Stimulated activated CD4-positive, alpha-beta T cell treated with anti-CD3 and anti-CD28 coated beads, Interleukin-2, amount 100 ng/mL, for 4 hours (primary cell): ENCODE measurements at regions not wholly inside any gene's neighbourhood (a gene's known extent, or its start where the extent isn't known, plus 50 kb on each side); places are given as distances from the start of the nearest gene placed in this dataset.
"Not testable (repeated sequence)": the region's sequence is repeated elsewhere in the genome, so short reads cannot be mapped to it uniquely, and the experiment has no call there.

ENCODE experiments used
- DNase-seq: peaks from one replicate; pipeline ENCODE4 v3.0.0-alpha.2; 2020; ENCODE audit warnings: low read depth

- DNase-seq = no peak
Measured at GRCh38 chr1:43042773-43043457, 84.2 kb upstream of the SLC2A1 start.

DNA sequence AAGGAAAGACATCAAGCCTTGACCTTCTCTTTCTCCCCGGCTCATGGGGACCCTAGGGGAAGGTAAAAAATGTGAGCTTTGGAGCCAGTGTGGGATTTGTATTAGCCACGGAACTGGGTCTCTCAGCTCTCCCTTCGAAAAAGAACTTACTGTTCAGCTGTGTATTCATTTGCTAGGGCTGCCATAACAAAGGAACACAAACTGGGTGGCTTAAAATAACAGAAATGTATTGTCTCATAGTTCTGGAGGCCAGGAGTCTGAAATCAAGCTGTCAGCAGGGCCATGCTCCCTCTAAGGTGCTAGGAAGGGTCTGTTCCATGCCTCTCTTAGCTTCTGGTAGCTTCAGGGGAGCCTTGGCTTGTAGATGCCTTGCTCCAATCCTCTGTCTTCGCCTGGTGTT is 83.5 kb upstream of the SLC2A1 start:
- DNase-seq = no peak

GRCh38 chr1:43041591-43041990 is 82.9 kb upstream of the SLC2A1 start:
- no peak for DNase-seq

- DNase-seq = no peak
Measured at GRCh38 chr1:43039228-43040055, 80.8 kb upstream of the SLC2A1 start.

- DNase-seq = no peak
Measured at GRCh38 chr1:43038232-43038935, 79.7 kb upstream of the SLC2A1 start.

GRCh38 chr1:43037466-43037865 is 78.8 kb upstream of the SLC2A1 start:
- no peak for DNase-seq

GRCh38 chr1:43036932-43037331 is 78.3 kb upstream of the SLC2A1 start:
- DNase-seq = no peak

GRCh38 chr1:43035821-43036741 is 77.4 kb upstream of the SLC2A1 start:
- no peak for DNase-seq

DNA sequence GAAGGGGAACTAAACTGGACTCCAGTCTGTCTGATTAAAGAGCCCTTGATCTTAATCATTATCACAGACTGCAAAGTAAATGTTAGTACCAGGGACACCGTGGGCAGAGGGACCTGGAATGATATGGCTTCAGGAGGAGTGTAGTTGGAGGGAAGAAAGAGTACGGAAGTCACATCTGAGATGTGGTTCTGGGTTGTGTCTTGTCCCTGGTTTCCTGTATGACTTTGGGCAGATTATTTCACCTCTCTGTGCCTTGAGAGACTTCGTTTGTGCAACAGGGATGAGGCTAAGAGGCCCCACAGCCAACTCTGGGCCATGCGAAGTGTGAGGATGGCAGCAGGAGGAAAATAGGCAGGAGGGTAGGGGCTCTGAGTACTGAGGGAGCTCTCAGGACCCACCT is 76.1 kb upstream of the SLC2A1 start:
- DNase-seq = no peak

DNA sequence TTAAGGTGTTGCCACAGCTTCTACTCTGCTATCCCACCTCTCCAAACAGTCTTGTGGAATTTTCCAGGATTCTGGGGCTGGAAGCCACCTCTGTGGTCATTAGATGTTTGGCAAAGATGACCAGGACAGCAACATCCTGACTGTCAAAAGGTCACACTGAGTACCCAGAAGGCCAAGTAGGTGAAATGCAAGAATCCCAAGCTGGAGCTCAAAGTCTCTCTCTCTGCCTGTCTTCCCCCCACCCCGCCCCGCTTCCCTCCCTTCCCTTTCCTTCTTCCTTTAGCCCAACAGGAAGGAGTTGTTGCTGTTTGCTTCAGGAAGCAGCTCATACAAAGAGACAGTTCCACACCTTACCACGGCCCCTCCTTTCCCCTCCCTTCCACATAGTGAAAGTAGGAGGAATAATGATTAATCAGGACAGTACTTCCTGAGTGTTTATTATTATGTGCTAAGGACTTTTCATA is 75.6 kb upstream of the SLC2A1 start:
- no peak for DNase-seq

- no peak for DNase-seq
Measured at GRCh38 chr1:43031316-43032203, 72.9 kb upstream of the SLC2A1 start.

- no peak for DNase-seq
Measured at GRCh38 chr1:43024905-43025304, 66.2 kb upstream of the SLC2A1 start.

DNA sequence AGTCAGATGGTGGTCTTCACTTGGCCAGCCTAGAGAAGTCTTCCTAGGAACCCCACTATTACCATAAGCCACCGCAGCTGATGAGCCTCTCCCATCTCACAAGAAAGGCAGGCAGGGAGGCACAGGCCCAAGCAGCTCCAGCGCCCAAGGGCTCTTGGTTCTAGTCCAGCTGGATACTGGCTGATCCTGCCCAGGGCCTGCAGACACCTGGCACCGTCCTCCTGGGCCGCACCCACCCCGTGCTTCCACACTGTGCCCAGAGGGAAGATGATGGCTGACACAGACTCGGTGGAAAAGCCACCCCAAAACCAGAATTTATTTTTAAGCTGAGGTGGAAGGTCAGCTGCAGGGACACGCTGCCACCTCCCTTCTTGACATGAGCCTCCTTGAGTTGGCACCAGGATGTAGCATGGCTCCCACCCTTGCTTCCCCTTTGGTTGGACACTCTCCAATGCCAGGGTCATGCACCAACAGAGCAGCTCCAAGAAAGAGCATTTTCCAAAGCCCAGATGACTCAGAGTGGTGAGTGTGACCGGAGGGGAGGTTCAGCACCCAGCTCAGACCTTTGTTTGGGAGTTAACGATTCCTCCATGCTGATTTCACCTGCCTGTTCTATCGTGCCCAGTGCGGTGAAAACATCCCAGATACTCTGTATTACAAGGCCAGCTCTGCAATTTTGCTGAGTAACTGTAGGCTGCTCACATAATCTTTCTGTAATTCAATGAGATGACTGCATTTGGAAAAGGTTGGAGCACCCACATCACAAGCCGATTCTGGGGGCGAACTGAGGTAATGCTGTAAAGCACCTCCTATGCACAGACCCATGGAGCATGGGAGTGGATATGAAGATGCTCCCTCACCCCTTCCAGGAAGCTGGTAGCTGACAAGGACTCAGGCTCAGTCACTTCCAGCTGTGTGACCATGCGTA is 63.1 kb upstream of the SLC2A1 start:
- DNase-seq = no peak

- no peak for DNase-seq
Measured at GRCh38 chr1:43019226-43019625, 60.6 kb upstream of the SLC2A1 start.

DNA sequence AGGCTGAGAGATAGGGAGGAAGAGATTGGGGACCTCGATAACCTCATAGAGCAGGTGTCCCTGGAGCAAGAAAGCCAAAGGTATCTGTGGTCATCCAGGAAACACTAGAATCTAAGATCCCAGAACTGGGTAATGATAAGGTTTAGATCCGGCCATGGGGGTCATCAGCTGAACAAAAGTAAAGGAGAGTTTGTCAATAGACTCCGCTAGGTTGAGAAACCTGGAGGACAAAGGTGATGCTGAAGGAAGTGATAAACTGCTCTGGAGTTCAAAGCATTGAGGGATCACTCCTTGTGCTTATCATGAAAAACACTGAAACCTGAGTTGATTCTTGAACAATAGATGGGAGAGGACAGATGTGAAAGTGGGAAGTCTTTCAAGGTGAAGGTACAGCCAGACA is 59.5 kb upstream of the SLC2A1 start:
- DNase-seq = no peak

DNA sequence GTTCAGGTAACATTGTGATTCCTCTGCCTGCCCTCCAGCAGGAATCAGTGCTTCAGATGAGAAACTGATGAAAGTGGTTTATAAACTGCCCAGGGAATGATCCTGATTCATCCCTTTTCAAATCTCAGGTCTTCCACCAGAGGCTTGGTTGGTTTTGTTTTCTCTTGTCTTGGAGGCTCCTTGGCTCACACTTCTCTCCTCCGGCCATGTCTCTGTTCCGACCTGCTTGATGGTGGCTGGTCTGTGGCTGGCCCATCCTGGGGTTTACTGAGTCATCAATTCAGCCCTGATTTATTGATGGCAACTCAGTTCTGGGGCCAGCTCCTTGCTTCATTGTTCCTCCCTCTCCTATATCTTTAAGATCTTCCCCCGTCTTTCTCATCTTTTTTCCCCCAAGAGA is 56.6 kb upstream of the SLC2A1 start:
- DNase-seq = no peak

DNA sequence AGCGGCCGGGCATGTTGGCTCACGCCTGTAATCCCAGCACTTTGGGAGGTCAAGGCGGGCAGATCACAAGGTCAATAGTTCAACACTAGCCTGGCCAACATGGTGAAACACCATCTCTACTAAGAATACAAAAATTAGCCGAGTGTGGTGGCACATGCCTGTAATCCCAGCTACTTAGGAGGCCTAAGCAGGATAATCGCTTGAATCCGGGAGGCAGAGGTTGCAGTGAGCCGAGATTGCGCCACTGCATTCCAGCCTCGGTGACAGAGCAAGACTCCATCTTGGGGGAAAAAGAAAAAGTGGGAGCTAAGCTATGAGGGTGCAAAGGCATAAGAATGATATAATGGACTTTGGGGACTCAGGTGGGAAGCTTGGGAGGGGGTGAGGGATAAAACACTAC is 55.9 kb upstream of the SLC2A1 start:
- not testable (repeated sequence) for DNase-seq

DNA sequence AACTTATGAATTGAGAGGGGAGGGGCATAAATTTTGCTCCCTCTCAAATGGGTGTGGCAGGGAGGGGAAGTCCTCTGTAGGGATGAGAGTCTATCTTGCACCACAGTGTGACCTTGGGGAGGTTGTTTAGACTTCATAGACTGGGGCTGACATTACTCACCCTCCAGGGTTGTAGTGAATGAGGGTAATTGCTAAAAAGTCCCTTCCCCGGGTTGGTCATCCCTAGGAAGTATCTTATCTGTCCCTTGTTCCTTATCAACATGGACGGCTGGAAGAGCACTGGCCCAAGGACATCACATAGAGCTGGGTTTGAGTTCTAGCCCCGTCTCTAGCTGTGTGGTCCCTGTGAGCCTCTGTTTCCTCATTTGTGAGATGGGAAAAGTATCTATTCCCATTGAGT is 52.4 kb upstream of the SLC2A1 start:
- DNase-seq = no peak

GRCh38 chr1:43009274-43009673 is 50.6 kb upstream of the SLC2A1 start:
- DNase-seq = no peak
